ENCODE measurements at regions not wholly inside any gene's neighbourhood (a gene's known extent, or its start where the extent isn't known, plus 50 kb on each side); places are given as distances from the start of the nearest gene placed in this dataset.

GRCh38 chr2:13919981-13920382 lies 712.5 kb upstream of the LRATD1 start:
- TF ChIP-seq, protein P1, sequence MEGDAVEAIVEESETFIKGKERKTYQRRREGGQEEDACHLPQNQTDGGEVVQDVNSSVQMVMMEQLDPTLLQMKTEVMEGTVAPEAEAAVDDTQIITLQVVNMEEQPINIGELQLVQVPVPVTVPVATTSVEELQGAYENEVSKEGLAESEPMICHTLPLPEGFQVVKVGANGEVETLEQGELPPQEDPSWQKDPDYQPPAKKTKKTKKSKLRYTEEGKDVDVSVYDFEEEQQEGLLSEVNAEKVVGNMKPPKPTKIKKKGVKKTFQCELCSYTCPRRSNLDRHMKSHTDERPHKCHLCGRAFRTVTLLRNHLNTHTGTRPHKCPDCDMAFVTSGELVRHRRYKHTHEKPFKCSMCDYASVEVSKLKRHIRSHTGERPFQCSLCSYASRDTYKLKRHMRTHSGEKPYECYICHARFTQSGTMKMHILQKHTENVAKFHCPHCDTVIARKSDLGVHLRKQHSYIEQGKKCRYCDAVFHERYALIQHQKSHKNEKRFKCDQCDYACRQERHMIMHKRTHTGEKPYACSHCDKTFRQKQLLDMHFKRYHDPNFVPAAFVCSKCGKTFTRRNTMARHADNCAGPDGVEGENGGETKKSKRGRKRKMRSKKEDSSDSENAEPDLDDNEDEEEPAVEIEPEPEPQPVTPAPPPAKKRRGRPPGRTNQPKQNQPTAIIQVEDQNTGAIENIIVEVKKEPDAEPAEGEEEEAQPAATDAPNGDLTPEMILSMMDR (IDR thresholded peaks at IDR 0.05): no peak
- TF ChIP-seq EZH2 (IDR thresholded peaks at IDR 0.05): no peak
- no peak for TF ChIP-seq EZH2phosphoT487 (IDR thresholded peaks at IDR 0.05)
